Spinal cord (tissue), 9 donors: ENCODE measurements at regions not wholly inside any gene's neighbourhood (a gene's known extent, or its start where the extent isn't known, plus 50 kb on each side); places are given as distances from the start of the nearest gene placed in this dataset.
"Not testable (repeated sequence)": the region's sequence is repeated elsewhere in the genome, so short reads cannot be mapped to it uniquely, and the experiment has no call there.

Experiments
- DNase-seq, 6 donors: peaks; one replicate each; pipeline versions ENCODE4 v3.0.0 to v3.0.0-alpha.2; 2013 to 2015; ENCODE audit warnings: low spot score in 6 of 6, low read depth in 4 of 6
- H3K27ac ChIP-seq: one replicate; pipeline ENCODE4 v1.5.1; 2013; ENCODE audit warnings: low read depth, low read length, control low read depth
- H3K27me3 ChIP-seq: one replicate; pipeline ENCODE4 v1.6.1; 2013; ENCODE audit warnings: low read length; ENCODE audit not compliant: control insufficient read depth, insufficient read depth
- H3K36me3 ChIP-seq: one replicate; pipeline ENCODE4 v1.6.1; 2013; ENCODE audit warnings: low read length; ENCODE audit not compliant: control insufficient read depth, insufficient read depth
- H3K4me1 ChIP-seq: one replicate; pipeline ENCODE4 v1.6.1; 2013; ENCODE audit warnings: low read length; ENCODE audit not compliant: control insufficient read depth, insufficient read depth
- H3K4me3 ChIP-seq: one replicate; pipeline ENCODE4 v1.5.1; 2013; ENCODE audit warnings: low read depth, low read length, control low read depth
- H3K9me3 ChIP-seq: one replicate; pipeline ENCODE4 v1.6.1; 2013; ENCODE audit warnings: low read length; ENCODE audit not compliant: control insufficient read depth, insufficient read depth
- WGBS: methylation state at CpG from one replicate; pipeline ENCODE4 v1.1.5; 2013; ENCODE audit warnings: missing lambda C conversion rate; ENCODE audit not compliant: insufficient coverage; 5-methylcytosine and 5-hydroxymethylcytosine counted together
- donor health status: healthy.

GRCh38 chrX:9392445-9392844 is 72.4 kb upstream of the TBL1X start:
- no peaks in the 10 kb centered on the region for H3K36me3 ChIP-seq
- peaks cover 6% of the 10 kb centered on the region for H3K4me1 ChIP-seq
- no peak overlapping the region for H3K27ac ChIP-seq
- no peak overlapping the region for H3K4me3 ChIP-seq
- H3K27me3 ChIP-seq: peaks cover 2% of the 10 kb centered on the region
- no peak for DNase-seq
- no peaks in the 10 kb centered on the region for H3K9me3 ChIP-seq
- 100% methylated on average over 4 of the region's 5 CpGs for WGBS

- Histone ChIP-seq H3K27me3 (peaks cover 2% of the 10 kb centered on the region), H3K9me3 (no peaks in the 10 kb centered on the region), H3K36me3 (no peaks in the 10 kb centered on the region), H3K4me1 (peaks cover 6% of the 10 kb centered on the region), H3K27ac (no peak overlapping the region), H3K4me3 (no peak overlapping the region)
- WGBS: 40% methylated on average over 1 of the region's 4 CpGs
- DNase-seq: no peak
Observed at GRCh38 chrX:9393571-9393970, 71.3 kb upstream of the TBL1X start.

GRCh38 chrX:9394212-9394611 is 70.6 kb upstream of the TBL1X start:
- Histone ChIP-seq H3K9me3 (no peaks in the 10 kb centered on the region), H3K27me3 (peaks cover 2% of the 10 kb centered on the region), H3K4me3 (no peak overlapping the region), H3K36me3 (no peaks in the 10 kb centered on the region), H3K4me1 (peaks cover 6% of the 10 kb centered on the region), H3K27ac (no peak overlapping the region)
- WGBS: 66% methylated on average over 8 of the region's 12 CpGs
- DNase-seq: peak in 2 of 6 donors; percentile 4 to 16

GRCh38 chrX:9396930-9397329 is 67.9 kb upstream of the TBL1X start:
- Histone ChIP-seq H3K36me3 (no peaks in the 10 kb centered on the region), H3K9me3 (no peaks in the 10 kb centered on the region), H3K4me1 (peaks cover 6% of the 10 kb centered on the region), H3K4me3 (no peak overlapping the region), H3K27me3 (peaks cover 2% of the 10 kb centered on the region), H3K27ac (no peak overlapping the region)
- WGBS: 17% methylated on average over 2 of the region's 4 CpGs
- DNase-seq: peak in 3 of 6 donors; percentile 12 to 70 (median 47)

- DNase-seq: peak in 1 of 6 donors; percentile 70
- no peak overlapping the region for H3K4me3 ChIP-seq
- WGBS: 76% methylated on average over 5 of the region's 6 CpGs
Observed at GRCh38 chrX:9401051-9401450, 63.8 kb upstream of the TBL1X start.

GRCh38 chrX:9403374-9403773 is 61.5 kb upstream of the TBL1X start:
- 46% methylated on average over 2 of the region's 4 CpGs for WGBS
- Histone ChIP-seq H3K27ac (no peak overlapping the region), H3K27me3 (no peaks in the 10 kb centered on the region), H3K4me1 (peaks cover 6% of the 10 kb centered on the region), H3K4me3 (no peak overlapping the region), H3K36me3 (no peaks in the 10 kb centered on the region), H3K9me3 (peaks cover 2% of the 10 kb centered on the region)
- DNase-seq: peak in 4 of 6 donors; percentile 4 to 62 (median 16)

More at GRCh38 chrX:9401051-9401450, 63.8 kb upstream of the TBL1X start:
- Histone ChIP-seq H3K36me3 (no peaks in the 10 kb centered on the region), H3K4me1 (peaks cover 12% of the 10 kb centered on the region), H3K9me3 (peaks cover 2% of the 10 kb centered on the region), H3K27me3 (no peaks in the 10 kb centered on the region), H3K27ac (no peak overlapping the region)

- not testable (repeated sequence) for H3K27me3 ChIP-seq, H3K9me3 ChIP-seq, H3K4me3 ChIP-seq, H3K4me1 ChIP-seq, H3K27ac ChIP-seq, H3K36me3 ChIP-seq
- DNase-seq: peak in 1 of 6 donors; percentile 21
- WGBS: 89% methylated on average over 8 of the region's 9 CpGs
Observed at GRCh38 chrX:9405635-9406034, 59.2 kb upstream of the TBL1X start.

GRCh38 chrX:9410889-9411288 is 54.0 kb upstream of the TBL1X start:
- not testable (repeated sequence) for H3K4me1 ChIP-seq, H3K36me3 ChIP-seq, H3K27ac ChIP-seq, H3K4me3 ChIP-seq, H3K27me3 ChIP-seq, H3K9me3 ChIP-seq, DNase-seq
- WGBS: no CpG with 5 or more reads among the region's 11 CpGs

GRCh38 chrX:9411682-9412081 is 53.2 kb upstream of the TBL1X start:
- 77% methylated on average over 11 of the region's 16 CpGs for WGBS
- H3K9me3 ChIP-seq, H3K4me1 ChIP-seq, H3K27me3 ChIP-seq, DNase-seq, H3K4me3 ChIP-seq, H3K27ac ChIP-seq, H3K36me3 ChIP-seq: not testable (repeated sequence)

GRCh38 chrX:9414416-9414815 is 50.4 kb upstream of the TBL1X start:
- Histone ChIP-seq H3K9me3 (no peaks in the 10 kb centered on the region), H3K27ac (no peak overlapping the region), H3K36me3 (no peaks in the 10 kb centered on the region), H3K4me3 (no peak overlapping the region), H3K27me3 (no peaks in the 10 kb centered on the region), H3K4me1 (no peaks in the 10 kb centered on the region)
- 56% methylated on average over 5 of the region's 10 CpGs for WGBS
- DNase-seq: no peak
